NCI-H2171 (cell line): ENCODE measurements at regions not wholly inside any gene's neighbourhood (a gene's known extent, or its start where the extent isn't known, plus 50 kb on each side); places are given as distances from the start of the nearest gene placed in this dataset.

Source experiments
- DNase-seq: peaks from one replicate; lab custom pipeline; 2025; lab: John Stamatoyannopoulos, UW

- DNase-seq, result no peak
These were observed 50.6 kb downstream of the SLIT2 start for GRCh38 chr4:20302336-20302735.

DNA sequence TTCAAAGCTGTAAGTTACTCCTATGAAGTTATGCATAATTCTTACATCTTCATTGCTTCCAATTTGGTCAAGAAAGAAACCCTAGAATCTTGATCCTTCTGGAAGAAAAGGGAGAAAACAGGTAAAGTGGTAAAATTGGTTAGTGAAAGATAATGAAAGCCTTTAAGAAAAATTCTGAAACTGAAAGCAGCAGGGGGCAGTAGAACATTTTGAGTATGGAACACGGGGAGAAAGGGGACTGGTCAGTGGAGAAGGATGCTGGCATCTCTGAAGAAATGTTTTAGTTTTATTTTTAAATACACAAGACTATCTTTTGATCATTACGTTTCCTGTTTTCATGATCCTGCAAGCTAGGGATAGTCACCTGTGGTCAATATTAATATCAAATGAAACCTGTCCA, 54.3 kb downstream of the SLIT2 start:
- no peak for DNase-seq

- DNase-seq, result no peak
These were observed 60.2 kb downstream of the SLIT2 start for GRCh38 chr4:20311856-20312255.

DNA sequence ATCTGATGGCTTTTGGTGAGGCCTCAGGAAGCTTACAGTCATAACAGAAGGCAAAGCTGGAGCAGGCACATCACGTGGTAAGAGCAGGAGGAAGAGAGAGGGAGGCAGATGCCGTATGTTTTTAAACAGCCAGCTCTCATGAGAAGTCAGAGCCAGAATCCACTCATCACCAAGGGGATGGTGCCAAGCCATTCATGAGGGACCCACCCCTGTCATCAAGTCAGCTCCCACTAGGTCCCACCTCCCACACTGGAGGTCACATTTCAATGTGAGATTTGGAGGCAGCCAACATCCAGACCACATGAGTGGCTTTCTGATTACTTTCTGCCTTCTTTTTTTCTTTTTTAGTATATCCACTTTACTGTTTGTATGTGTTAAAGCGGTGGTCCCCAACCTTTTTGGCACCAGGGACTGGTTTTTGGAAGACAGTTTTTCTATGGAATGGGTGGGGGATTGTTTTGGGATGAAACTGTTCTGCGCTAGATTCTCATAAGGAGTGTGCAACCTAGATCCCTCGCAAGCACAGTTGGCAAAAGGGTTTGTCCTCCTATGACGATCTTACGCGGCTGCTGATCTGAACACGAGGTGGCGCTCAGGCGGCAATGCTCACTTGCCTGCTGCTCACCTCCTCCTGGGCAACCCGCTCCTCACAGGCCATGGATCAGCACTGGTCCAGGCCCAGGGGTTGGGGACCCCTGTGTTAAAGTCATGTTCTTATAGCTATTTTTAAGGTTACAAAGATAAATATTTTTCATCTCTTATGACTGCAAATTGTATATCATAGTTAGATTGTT, 61.7 kb downstream of the SLIT2 start:
- no peak for DNase-seq

- DNase-seq, result no peak
These were observed 65.8 kb downstream of the SLIT2 start for GRCh38 chr4:20317424-20317985.

DNA sequence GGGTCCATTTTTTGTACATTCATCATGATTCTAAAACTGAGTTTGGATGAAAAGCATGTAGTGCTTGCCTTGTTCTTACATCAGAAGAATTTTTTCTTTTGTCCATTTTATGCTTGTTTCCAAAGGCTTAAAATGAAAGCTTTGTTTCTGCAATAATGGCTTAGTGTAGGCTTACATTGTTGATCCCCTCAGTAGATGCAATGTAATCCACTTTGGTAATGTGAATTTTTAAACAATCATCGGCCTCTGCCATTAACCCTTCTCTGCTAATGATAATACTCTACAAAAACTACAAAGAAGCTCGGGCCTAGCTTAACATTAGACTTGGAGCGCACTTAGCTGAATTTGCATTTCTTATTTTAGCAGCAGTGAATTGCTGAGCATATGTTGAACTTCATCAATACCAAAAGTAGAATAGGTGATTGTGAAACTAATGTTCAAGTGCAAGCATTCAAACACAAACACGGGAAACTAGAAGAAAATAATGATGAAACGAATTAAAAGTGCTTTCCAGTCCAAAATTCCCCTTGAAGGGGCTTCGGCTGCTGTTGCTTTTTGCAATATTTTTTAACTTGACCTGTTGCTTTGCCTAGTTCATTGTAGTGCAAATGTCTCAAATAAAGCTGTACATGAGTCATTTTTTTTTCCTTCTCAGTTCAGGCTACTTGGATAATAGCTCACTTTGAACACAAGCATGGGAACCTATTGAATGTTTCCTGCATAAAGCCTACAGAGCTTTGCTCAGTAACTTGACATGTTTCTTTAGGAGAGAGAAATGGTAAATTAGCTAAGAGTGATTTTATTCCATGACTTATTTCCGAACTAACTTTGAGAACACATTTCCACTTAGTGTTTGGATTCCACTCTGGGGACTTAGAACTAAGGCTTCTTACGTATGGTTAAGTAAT, 66.5 kb downstream of the SLIT2 start:
- no peak for DNase-seq

GRCh38 chr4:20318909-20319277, 67.2 kb downstream of the SLIT2 start:
- DNase-seq, result no peak

DNA sequence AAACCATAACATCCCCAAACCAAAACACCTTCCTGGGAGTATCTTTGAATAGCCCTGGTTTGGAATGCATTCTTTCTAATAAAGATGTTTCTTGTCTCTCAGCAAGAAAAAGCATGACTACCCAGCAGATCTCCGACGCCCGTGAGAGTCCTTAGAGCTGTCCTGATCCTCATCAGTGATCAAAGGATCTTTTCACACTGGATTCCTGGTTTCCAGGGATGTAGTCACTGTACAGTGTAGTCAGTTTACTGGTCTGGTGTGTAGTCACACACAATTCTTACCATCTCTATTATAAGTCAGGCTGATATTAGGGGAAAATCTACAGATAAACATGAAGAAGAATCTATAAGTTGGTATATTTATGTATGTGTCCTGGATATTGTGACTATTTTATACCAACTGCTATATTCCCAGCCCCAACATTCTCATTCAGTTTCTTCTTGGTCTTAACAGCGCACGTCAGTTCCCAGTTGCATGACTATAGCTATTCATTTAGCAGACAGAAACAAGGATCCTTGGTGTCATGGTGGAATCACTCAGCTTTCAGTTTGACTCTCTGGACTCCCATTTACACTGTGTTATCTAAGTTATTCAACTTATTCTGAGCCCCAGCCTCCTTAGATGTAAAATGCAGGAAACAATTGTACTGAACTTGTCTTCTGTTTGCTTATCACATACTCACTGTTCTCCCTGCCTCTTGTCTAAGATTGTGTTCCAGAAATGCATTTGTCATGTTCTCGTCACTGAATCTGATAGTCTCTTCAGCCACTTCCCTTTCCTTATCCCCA, 68.3 kb downstream of the SLIT2 start:
- no peak for DNase-seq

DNA sequence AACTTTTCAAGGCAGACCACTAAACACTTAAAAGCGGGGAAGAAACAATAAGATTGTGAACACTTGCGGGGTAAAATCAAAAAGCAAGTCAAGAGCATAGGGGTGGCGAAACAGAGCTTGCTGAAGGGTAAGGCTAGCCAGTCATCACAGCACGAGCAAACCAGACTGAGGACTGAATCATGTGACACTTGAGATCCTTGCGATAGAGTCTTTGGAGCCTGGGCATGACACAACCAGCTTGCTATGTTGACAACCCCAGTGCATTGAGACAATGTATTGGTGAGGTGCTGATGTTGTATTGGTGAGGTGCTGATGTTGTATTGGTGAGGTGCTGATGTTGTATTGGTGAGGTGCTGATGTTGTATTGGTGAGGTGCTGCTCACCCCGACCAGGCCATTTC, 72.3 kb downstream of the SLIT2 start:
- DNase-seq, result no peak

- no peak for DNase-seq
These were observed 74.8 kb downstream of the SLIT2 start for GRCh38 chr4:20326460-20326859.

GRCh38 chr4:20326977-20327376, 75.3 kb downstream of the SLIT2 start:
- DNase-seq, result no peak

DNA sequence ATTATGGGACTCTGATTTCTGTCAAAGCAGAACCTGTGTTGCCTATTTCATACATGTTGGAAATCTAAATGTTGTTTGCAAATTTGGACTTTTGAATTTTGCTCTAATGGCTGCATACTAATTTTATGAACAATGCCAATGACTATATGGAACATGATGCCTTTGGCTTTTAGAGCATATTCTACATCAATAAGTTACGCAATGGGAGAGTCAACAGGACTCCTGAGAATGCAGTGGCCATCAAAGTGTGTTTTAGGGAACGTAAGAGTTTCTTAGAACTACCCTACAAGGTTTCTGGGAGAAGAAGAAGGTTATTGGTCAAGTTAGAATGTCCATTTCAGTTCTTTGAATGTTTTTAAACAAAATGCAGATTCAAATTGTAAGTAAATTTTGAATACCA, 76.1 kb downstream of the SLIT2 start:
- DNase-seq, result no peak

- DNase-seq, result no peak
These were observed 79.9 kb downstream of the SLIT2 start for GRCh38 chr4:20331642-20332041.

DNA sequence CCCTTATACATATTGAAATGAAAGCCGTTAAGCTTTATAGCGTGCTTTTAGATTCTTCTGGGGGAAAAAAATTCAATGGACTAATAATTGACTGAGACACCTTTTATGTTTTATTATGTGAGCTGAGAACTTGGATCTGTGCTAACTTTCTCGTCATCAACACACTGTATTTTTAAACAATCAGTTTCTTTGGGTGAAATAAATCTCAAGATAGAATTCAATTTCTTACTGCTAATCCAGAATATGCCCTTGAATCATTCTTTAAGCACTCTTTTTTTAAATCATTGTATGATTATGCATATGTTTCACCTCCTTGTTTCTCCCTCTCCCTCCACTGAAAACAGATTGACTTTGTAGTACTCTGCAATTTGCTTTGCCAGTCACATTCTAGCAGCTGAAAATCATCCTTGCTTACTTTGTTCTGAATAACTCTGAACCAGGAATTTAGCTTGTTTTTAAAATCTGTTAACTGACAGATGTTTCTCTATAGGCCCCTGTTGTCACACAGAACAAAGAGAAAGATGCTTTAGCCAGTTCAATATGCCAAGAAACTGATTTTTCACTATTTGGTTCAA, 81.5 kb downstream of the SLIT2 start:
- no peak for DNase-seq

DNA sequence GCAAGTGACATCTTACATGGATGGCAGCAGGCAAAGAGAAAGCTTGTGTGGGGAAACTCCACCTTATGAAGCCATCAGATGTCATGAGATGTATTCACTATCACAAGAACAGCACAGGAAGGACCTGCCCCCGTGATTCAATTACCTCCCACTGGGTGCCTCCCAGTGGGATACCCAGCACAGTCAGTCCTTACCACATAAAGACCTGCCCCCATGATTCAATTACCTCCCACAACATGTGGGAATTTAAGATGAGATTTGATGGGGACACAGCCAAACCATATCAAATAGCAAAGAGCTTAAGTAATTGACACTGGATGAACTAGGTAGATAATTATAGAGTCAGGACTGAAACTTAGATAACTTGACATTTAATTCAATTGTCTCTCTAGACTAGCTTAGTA, 85.6 kb downstream of the SLIT2 start:
- DNase-seq, result no peak

DNA sequence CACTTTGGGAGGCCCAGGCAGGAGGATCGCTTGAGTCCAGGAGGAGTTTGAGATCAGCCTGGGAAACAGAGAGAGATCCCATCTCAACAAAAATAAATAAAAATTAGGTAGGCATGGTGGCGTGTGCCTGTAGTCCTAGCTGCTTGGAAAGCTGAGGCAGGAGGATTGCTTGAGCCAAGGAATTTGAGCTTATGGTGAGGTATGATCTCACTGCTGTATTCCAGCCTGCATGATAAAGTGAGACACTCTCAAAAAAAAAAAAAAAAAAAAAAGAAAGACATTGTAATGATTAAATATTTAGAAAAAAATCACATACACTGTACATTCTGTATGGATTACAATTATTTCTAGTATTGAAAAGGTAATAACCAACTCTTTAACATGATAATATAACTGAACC, 87.1 kb downstream of the SLIT2 start:
- no peak for DNase-seq

DNA sequence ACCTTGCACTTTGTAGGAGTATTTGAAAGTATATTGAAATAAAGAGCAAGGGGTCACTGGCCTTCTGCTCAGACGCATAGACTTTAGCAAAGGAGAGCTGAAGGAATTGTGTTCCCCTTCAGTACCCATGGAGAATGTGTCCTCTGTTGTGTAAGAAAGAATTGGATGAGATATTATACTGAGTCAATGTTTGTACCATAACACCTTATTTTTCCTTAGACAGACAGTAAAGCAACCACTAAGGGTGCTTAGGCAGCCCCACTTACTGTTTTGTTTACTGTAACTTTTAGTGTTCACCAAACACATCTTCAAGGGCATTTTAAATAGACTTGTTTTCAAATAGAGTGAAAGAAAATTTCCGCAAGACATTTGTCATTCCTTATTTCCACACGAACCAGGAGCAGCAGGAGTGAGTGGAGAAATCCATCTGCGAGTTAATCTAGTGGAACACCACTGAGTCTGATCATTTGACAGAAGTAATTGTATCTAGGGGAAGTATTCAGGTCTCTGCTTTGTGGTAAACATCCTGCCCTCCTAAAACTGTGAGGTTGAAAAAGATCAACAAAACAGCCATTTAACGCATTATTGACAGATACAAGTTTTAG, 89.5 kb downstream of the SLIT2 start:
- DNase-seq, result no peak

DNA sequence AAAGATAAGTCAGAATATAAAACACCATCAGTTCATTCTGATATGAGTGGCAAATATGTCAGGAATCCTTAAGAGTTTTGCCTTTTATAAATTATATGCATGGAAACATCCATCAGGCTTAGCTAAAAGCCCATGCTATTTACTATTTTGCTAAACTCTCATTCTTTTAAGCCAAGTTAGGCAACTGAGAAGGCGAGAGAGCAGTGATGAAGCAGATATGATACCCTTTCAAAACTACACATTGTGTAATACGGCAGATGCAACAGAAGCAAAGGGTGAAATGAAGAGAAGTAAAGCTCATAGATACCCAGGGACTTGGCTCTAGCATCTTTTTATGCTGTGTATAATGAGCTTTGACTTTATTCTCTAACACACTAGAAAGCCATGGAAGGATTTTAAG, 95.8 kb downstream of the SLIT2 start:
- no peak for DNase-seq

- DNase-seq, result no peak
These were observed 96.7 kb downstream of the SLIT2 start for GRCh38 chr4:20348411-20348810.

DNA sequence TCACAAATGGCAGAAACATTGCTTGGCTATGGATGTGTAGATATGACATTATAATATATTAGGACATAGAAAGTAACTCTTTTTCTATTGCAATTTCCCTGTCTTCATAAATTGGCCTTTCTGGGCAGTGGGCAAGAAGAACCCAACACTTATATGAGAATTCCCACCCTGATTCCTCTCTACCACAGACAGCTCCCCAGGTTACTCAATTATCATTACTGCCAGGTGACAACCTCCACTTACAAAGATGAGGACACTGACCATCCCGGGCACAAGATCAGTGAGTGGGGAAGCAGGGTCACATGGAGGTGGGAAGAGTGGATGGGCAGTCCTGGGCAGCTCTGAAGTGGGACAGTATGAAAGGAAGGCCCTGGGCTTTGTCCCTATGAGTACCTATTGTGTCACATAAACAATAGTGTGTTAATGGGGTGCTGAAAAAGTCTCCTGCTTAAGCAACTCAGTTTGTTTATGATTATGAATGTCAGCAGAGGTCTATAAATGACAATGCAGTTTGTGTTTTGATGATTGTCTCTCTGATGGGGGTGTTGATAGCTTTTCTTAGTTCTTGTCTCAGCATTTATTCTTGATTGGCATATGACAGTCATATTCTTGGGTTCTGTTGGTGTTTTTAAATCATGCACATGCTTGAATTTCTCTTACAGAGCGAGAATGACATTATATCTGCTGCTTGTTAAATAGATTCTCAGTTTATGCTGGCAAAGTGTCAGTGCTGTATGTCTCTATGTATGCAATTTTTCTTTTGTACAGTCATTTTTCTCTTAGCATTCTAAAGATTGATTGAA, 99.9 kb downstream of the SLIT2 start:
- no peak for DNase-seq

- no peak for DNase-seq
These were observed 100.4 kb downstream of the SLIT2 start for GRCh38 chr4:20352163-20352431.
